NB4 (cell line): ENCODE measurements at regions not wholly inside any gene's neighbourhood (a gene's known extent, or its start where the extent isn't known, plus 50 kb on each side); places are given as distances from the start of the nearest gene placed in this dataset.

Experiments used
- MYC ChIP-seq: IDR thresholded peaks from 2 replicates; pipeline ENCODE4 v1.6.1; 2011; ENCODE audit warnings: low read depth, low read length
- POLR2A ChIP-seq: IDR thresholded peaks from 2 replicates; pipeline ENCODE4 v1.6.1; 2011; ENCODE audit warnings: mild to moderate bottlenecking; ENCODE audit not compliant: insufficient read length; ENCODE audit errors: extremely low read depth
- TF ChIP-seq, protein P1 (sequence below): IDR thresholded peaks from one replicate; pipeline ENCODE4 v1.5.1; 2012; ENCODE audit warnings: low read depth, low read length
- TF ChIP-seq, protein P2 (sequence below): IDR thresholded peaks from 2 replicates; pipeline ENCODE4 v1.6.1; 2011; ENCODE audit warnings: low read depth, low read length

DNA sequence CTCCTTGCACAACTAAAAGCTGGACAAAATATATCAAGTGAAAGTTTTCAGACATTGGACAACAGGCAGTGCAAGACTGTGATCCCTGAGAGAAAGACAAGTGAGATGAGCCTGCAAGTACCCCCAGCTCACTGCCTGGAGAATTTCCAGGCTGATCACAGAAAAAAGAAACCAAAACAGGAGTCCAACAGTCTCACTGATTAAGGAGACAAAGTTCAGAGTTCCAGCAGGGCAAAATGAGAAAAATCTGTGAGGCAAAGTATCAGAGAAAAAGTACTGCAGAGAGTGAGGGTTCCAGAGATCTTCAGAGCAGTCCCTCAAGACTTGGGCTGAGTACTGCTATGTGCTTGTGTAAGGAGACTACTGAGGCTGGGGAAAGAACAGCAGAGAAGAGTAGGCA is 56.0 kb upstream of the PRSS3 start:
- TF ChIP-seq, protein P1, sequence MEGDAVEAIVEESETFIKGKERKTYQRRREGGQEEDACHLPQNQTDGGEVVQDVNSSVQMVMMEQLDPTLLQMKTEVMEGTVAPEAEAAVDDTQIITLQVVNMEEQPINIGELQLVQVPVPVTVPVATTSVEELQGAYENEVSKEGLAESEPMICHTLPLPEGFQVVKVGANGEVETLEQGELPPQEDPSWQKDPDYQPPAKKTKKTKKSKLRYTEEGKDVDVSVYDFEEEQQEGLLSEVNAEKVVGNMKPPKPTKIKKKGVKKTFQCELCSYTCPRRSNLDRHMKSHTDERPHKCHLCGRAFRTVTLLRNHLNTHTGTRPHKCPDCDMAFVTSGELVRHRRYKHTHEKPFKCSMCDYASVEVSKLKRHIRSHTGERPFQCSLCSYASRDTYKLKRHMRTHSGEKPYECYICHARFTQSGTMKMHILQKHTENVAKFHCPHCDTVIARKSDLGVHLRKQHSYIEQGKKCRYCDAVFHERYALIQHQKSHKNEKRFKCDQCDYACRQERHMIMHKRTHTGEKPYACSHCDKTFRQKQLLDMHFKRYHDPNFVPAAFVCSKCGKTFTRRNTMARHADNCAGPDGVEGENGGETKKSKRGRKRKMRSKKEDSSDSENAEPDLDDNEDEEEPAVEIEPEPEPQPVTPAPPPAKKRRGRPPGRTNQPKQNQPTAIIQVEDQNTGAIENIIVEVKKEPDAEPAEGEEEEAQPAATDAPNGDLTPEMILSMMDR = no peak
- TF ChIP-seq POLR2A = no peak
- TF ChIP-seq MYC = no peak
- TF ChIP-seq, protein P2, sequence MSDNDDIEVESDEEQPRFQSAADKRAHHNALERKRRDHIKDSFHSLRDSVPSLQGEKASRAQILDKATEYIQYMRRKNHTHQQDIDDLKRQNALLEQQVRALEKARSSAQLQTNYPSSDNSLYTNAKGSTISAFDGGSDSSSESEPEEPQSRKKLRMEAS = no peak
